Breast epithelium (tissue), 4 donors: ENCODE measurements at regions not wholly inside any gene's neighbourhood (a gene's known extent, or its start where the extent isn't known, plus 50 kb on each side); places are given as distances from the start of the nearest gene placed in this dataset.

Experiments
- DNase-seq, 2 donors: peaks; one replicate each; pipeline ENCODE4 v3.0.0-alpha.2; 2019; ENCODE audit warnings: low spot score in 2 of 2
- H3K27ac ChIP-seq, 2 donors: fragments of 200-600 bp; sonication (generic) in 1 of 2; one replicate each; pipeline ENCODE4 v1.5.1; 2016 to 2019; ENCODE audit warnings: mild to moderate bottlenecking in 1 of 2
- H3K27me3 ChIP-seq, 2 donors: fragments of 200-600 bp; sonication (generic) in 1 of 2; one replicate each; pipeline versions ENCODE4 v1.5.1 to v1.6.0; 2017 to 2019; ENCODE audit warnings: control low read depth in 1 of 2, mild to moderate bottlenecking in 1 of 2
- H3K36me3 ChIP-seq: fragments of 200-600 bp; one replicate; pipeline ENCODE4 v1.5.1; 2019
- H3K4me1 ChIP-seq, 2 donors: fragments of 200-600 bp; sonication (generic); one replicate each; pipeline ENCODE4 v1.5.1; 2016 to 2019; ENCODE audit warnings: control low read depth in 1 of 2
- H3K4me3 ChIP-seq, 3 donors: fragments of 200-600 bp; sonication (generic); 1 replicate in 2 of 3; 2 replicates in 1 of 3; pipeline ENCODE4 v1.5.1; 2016 to 2019; ENCODE audit warnings: mild to moderate bottlenecking in 3 of 3, moderate library complexity in 2 of 3
- H3K9me3 ChIP-seq, 2 donors: fragments of 200-600 bp; sonication (generic) in 1 of 2; one replicate each; pipeline ENCODE4 v1.5.1; 2016 to 2019; ENCODE audit warnings: control low read depth in 1 of 2
- POLR2A ChIP-seq: fragments of 450-650 bp; IDR thresholded peaks from one replicate; pipeline ENCODE4 v1.6.1; 2016; ENCODE audit warnings: antibody characterized with exemption, mild to moderate bottlenecking, moderate library complexity
- POLR2AphosphoS5 ChIP-seq, 3 donors: sonication (generic); formaldehyde crosslinking; IDR thresholded peaks; one replicate each; pipeline ENCODE4 v1.6.1; 2017; ENCODE audit warnings: antibody characterized with exemption in 3 of 3
- intact Hi-C: fragments of 100-400 bp; cut with DNase I; formaldehyde crosslinking; loops from one replicate; pipeline ENCODE4 v1.15.1; 2023; ENCODE audit warnings: low total_unique reads
- TF ChIP-seq, protein P1 (sequence below), 3 donors: fragments of 450-650 bp; IDR thresholded peaks; one replicate each; pipeline ENCODE4 v1.5.1; 2016 to 2017; ENCODE audit warnings: antibody characterized with exemption in 3 of 3, mild to moderate bottlenecking in 3 of 3, moderate library complexity in 3 of 3

DNA sequence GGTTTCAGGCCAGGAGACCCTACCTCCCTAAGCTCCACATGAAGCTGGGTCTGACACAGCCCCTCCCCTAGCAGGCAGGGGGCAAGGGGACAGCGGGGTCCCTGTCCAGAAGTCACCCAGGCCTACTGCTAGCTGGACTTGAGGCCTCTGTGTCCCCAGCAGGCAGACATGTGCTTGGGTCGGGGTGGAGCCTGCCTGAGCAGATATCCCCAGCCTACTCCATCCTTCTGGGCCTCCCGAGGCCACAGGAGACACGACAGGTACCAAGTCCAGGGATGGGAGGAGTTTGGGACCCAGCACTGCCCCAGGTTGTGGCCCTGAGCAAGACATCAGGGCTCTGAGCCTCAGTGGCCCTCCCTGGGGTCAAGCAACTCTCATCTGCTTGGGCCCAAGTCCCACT lies 105.2 kb upstream of the EIF5 start:
- TF ChIP-seq POLR2AphosphoS5 (IDR thresholded peaks at IDR 0.05) (no peak), POLR2A (no peak)
- TF ChIP-seq, protein P1, sequence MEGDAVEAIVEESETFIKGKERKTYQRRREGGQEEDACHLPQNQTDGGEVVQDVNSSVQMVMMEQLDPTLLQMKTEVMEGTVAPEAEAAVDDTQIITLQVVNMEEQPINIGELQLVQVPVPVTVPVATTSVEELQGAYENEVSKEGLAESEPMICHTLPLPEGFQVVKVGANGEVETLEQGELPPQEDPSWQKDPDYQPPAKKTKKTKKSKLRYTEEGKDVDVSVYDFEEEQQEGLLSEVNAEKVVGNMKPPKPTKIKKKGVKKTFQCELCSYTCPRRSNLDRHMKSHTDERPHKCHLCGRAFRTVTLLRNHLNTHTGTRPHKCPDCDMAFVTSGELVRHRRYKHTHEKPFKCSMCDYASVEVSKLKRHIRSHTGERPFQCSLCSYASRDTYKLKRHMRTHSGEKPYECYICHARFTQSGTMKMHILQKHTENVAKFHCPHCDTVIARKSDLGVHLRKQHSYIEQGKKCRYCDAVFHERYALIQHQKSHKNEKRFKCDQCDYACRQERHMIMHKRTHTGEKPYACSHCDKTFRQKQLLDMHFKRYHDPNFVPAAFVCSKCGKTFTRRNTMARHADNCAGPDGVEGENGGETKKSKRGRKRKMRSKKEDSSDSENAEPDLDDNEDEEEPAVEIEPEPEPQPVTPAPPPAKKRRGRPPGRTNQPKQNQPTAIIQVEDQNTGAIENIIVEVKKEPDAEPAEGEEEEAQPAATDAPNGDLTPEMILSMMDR (IDR thresholded peaks at IDR 0.05) = no peak
- no peaks in the 10 kb centered on the region for H3K9me3 ChIP-seq
- H3K4me3 ChIP-seq = no peak overlapping the region
- no peaks in the 10 kb centered on the region for H3K36me3 ChIP-seq
- H3K4me1 ChIP-seq = no peaks in the 10 kb centered on the region
- no peak for DNase-seq
- H3K27ac ChIP-seq = no peak overlapping the region
- intact Hi-C loops = no loop called here
- H3K27me3 ChIP-seq = no peaks in the 10 kb centered on the region

DNA sequence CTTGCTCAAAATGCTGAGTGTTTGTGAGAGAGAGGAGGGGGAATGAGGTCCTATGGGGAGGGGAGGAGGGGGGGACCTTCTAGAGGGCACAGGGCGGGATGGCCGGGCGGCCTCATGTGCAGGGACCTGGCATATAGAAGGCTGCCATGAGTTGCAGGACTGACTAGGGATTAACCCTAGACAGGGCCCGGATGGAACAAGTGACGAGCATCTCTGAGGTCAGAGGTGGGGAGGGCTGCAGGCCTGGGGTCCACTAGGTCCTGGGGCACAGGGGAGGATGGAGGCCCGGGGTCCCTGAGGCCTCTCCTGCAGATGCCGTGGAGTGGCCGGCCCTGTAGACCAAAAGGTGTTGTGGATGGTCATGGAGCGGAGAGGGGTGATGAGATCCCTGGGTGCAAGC lies 104.0 kb upstream of the EIF5 start:
- intact Hi-C loops = no loop called here
- Histone ChIP-seq H3K36me3 (no peaks in the 10 kb centered on the region), H3K4me3 (no peak overlapping the region), H3K27ac (no peak overlapping the region), H3K27me3 (no peaks in the 10 kb centered on the region), H3K4me1 (no peaks in the 10 kb centered on the region), H3K9me3 (no peaks in the 10 kb centered on the region)
- no peak for TF ChIP-seq POLR2A
- TF ChIP-seq, protein P1 (IDR thresholded peaks at IDR 0.05) = no peak
- no peak for TF ChIP-seq POLR2AphosphoS5 (IDR thresholded peaks at IDR 0.05)
- DNase-seq = no peak

DNA sequence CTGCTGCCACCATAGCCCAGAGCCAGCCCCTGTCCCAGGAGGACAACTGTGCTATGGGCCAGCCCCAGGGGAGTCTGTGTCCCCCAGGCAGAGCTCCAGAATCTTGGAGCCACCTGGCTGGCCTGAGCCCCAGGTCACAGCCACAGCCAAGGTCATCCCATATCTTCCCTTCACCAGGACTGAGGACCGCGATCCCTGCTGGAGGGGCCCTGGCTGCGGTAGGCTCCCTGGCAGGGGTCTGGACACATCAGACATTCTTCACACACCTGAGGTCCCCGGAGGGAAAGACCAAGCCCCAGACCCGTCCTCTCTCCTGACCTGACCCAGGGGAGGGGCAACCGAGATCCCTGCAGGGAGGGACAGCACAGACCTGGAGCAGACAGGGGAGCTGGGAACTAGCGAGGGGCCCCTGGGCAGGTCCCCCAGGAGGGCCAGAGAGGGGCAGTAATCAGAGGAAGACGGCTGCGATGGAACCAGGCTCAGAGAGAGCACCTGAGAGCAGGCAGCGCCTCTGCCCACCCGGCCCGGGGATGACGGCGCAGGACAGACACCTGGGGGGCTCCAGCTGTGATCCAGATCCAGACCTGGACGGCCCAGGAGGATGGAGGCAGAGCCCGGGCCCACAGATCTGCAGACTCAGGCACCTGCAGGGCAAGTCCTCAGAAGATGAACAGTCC lies 103.2 kb upstream of the EIF5 start:
- no peaks in the 10 kb centered on the region for H3K27me3 ChIP-seq
- H3K4me3 ChIP-seq = no peak overlapping the region
- intact Hi-C loops = no loop called here
- H3K27ac ChIP-seq = no peak overlapping the region
- no peaks in the 10 kb centered on the region for H3K36me3 ChIP-seq
- H3K9me3 ChIP-seq = no peaks in the 10 kb centered on the region
- H3K4me1 ChIP-seq = no peaks in the 10 kb centered on the region
- no peak for DNase-seq
- TF ChIP-seq, protein P1 (IDR thresholded peaks at IDR 0.05) = no peak
- no peak for TF ChIP-seq POLR2A
- no peak for TF ChIP-seq POLR2AphosphoS5 (IDR thresholded peaks at IDR 0.05)

DNA sequence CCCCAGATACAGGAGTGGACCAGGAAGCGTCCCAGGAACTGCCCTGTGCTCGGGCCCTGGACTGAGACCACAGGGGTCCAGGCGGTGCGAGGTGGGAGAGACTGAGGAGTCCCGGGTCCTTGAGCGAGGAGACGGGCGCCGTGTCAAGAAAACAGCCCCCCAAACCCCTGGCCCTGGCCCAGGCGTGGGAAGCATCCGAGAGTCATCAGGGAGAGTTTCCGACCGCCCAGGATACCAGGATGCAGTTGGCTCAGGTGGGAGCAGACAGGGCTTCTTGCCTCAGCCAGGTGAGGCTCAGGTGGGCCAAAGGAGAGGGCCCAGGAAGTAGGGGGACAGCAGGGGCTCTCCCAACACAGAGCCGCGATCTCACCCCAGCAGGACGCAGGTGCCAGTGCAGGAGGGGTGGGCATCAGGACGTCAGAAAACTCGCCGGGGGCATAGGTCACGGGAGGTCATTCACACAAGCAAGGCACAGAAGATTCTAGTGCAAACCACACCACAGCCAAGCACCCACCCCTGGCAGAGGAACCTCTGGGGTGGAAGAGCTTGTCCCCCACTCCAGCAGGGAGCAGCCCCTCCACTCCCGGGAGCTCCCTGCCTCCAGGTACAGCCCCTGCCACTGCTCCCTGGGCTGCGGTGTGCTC lies 102.5 kb upstream of the EIF5 start:
- DNase-seq = no peak
- Histone ChIP-seq H3K9me3 (no peaks in the 10 kb centered on the region), H3K36me3 (no peaks in the 10 kb centered on the region), H3K4me3 (no peak overlapping the region), H3K27ac (no peak overlapping the region), H3K4me1 (no peaks in the 10 kb centered on the region), H3K27me3 (no peaks in the 10 kb centered on the region)
- TF ChIP-seq POLR2AphosphoS5 (IDR thresholded peaks at IDR 0.05) (no peak), POLR2A (no peak)
- TF ChIP-seq, protein P1 (IDR thresholded peaks at IDR 0.05) = no peak
- intact Hi-C loops = no loop called here

DNA sequence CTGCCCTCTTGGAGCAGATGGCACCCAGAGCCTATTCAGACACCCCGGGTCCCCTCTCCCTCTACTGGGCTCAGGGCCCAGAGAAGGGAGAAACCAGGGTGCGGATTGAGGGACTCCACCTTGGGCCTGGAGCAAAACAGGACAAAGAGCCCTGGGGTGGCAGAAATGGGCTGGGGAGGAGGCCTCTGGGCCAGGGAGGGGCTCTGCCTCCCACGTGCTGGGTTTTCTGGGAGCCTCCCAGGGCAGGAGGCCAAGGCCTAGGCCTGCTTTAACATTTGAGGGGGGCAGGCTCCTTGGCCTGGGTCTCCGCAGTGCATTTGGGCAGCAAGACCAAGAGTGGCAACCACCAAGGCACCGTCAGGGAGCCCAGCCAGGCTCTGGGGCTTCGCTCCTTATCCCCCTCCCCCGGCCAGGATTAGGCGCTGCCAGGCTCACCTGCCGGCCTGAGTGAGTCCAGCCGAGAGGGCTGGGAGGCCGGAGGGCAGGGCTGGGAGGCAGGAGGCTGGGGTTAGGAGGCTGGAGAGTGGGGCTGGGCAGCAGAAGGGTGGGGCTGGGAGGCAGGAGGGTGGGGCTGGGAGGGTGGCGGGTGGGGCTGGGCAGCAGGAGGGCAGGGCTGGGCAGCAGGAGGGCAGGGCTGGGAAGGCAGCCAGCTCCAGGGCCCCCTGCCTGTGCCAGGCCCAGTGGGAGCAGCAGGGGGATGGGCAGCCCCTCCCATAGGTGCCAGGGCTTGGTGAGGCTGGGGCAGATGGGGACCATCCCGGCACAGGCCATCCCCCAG lies 101.8 kb upstream of the EIF5 start:
- Histone ChIP-seq H3K4me1 (no peaks in the 10 kb centered on the region), H3K27me3 (no peaks in the 10 kb centered on the region), H3K9me3 (no peaks in the 10 kb centered on the region), H3K4me3 (no peak overlapping the region), H3K27ac (no peak overlapping the region), H3K36me3 (no peaks in the 10 kb centered on the region)
- TF ChIP-seq POLR2A = no peak
- TF ChIP-seq POLR2AphosphoS5 (IDR thresholded peaks at IDR 0.05) = no peak
- TF ChIP-seq, protein P1 (IDR thresholded peaks at IDR 0.05) = no peak
- DNase-seq = no peak
- intact Hi-C loops = no loop called here
